ENCODE measurements at regions not wholly inside any gene's neighbourhood (a gene's known extent, or its start where the extent isn't known, plus 50 kb on each side); places are given as distances from the start of the nearest gene placed in this dataset.

DNA sequence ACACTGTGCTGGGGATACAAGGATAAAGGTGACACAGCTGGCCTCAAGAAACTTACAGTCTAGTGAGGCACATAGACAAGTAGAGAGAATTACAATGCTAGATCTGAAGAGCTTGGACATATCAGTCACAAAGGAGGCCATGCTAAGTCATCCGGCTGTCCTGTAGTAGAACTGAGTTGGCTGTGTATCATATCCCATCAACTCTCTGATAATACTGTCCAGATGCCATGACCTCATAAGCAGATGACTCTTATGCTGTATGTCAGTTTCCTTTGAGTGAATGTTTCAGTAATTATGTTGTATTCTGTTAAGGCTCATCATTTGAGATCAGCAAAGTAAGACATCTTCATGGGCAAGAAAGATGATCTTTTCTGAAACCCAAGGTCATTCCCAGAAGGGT is 442.9 kb downstream of the MID1IP1 start:
- TF ChIP-seq ZNF274 (IDR thresholded peaks at IDR 0.05; ENCODE audit: low read depth, low read length) (no peak), SUZ12 (IDR thresholded peaks at IDR 0.05; ENCODE audit: extremely low read depth, insufficient read depth, insufficient read length) (no peak)

All from NT2/D1 (cell line).